PC-3 (cell line): ENCODE measurements at regions not wholly inside any gene's neighbourhood (a gene's known extent, or its start where the extent isn't known, plus 50 kb on each side); places are given as distances from the start of the nearest gene placed in this dataset.

Source experiments
- ATAC-seq: fragments of 200-7000 bp; cut with Tn5 transposase; 2 replicates; pipeline ENCODE4 v1.9.1; 2020; ENCODE audit warnings: mild to moderate bottlenecking, moderate library complexity
- BruUV-seq: library from RNA; stranded (reverse); fragments of 400-500 nt; replicated peaks from 2 replicates; lab custom pipeline; 2021; lab: Mats Ljungman, UMichigan
- CTCF ChIA-PET: fragments of 300-600 bp; sonication (Branson Sonifier 250); formaldehyde crosslinking; loops from one replicate; lab custom pipeline; 2022; ENCODE audit warnings: antibody characterized with exemption; lab: Charles Lee
- POLR2A ChIA-PET: fragments of 300-600 bp; sonication (Branson Sonifier 250); formaldehyde crosslinking; loops from one replicate; lab custom pipeline; 2022; ENCODE audit warnings: antibody characterized with exemption; ENCODE audit not compliant: unreplicated experiment; lab: Charles Lee
- DNase-seq: peaks from one replicate; pipeline ENCODE4 v3.0.0-alpha.2; 2015
- H2AFZ ChIP-seq: fragments of 300-600 bp; sonication (generic); 2 replicates; pipeline ENCODE4 v1.6.0; 2016; ENCODE audit warnings: antibody characterized with exemption, low read length
- H3F3A ChIP-seq: fragments of 300-600 bp; sonication (generic); one replicate; pipeline ENCODE4 v1.6.0; 2017; ENCODE audit warnings: antibody characterized with exemption, low read length, control low read depth, mild to moderate bottlenecking; ENCODE audit not compliant: unreplicated experiment
- H3K27ac ChIP-seq: fragments of 300-600 bp; sonication (generic); 2 replicates; pipeline ENCODE4 v1.5.1; 2016; ENCODE audit warnings: mild to moderate bottlenecking, low read length
- H3K27me3 ChIP-seq: fragments of 300-600 bp; sonication (generic); 2 replicates; pipeline ENCODE4 v1.6.1; 2016; ENCODE audit warnings: low read length, mixed read lengths
- H3K36me3 ChIP-seq: fragments of 300-600 bp; sonication (generic); 2 replicates; pipeline ENCODE4 v1.6.1; 2016; ENCODE audit warnings: low read depth, mixed run types, low read length, mixed read lengths
- H3K4me1 ChIP-seq: fragments of 300-600 bp; sonication (generic); 2 replicates; pipeline ENCODE4 v1.5.1; 2016; ENCODE audit warnings: low read length; ENCODE audit not compliant: insufficient read depth
- H3K4me2 ChIP-seq: fragments of 300-600 bp; sonication (generic); 2 replicates; pipeline ENCODE4 v1.6.0; 2016; ENCODE audit warnings: low read length
- H3K4me3 ChIP-seq: fragments of 300-600 bp; sonication (generic); 2 replicates; pipeline ENCODE4 v1.5.1; 2016; ENCODE audit warnings: mild to moderate bottlenecking, low read length, mixed read lengths
- H3K79me2 ChIP-seq: fragments of 300-600 bp; sonication (generic); 2 replicates; pipeline ENCODE4 v1.6.1; 2017; ENCODE audit warnings: low read length, mixed read lengths
- H3K9ac ChIP-seq: fragments of 300-600 bp; sonication (generic); 2 replicates; pipeline ENCODE4 v1.6.0; 2016; ENCODE audit warnings: mild to moderate bottlenecking, low read length
- H3K9me2 ChIP-seq: fragments of 300-600 bp; sonication (generic); replicated peaks from 2 replicates; pipeline ENCODE4 v1.6.1; 2016; ENCODE audit warnings: mixed run types, low read length, mixed read lengths
- H3K9me3 ChIP-seq: fragments of 300-600 bp; sonication (generic); 2 replicates; pipeline ENCODE4 v1.6.1; 2016; ENCODE audit warnings: low read length, mixed read lengths
- H4K20me1 ChIP-seq: fragments of 300-600 bp; sonication (generic); 2 replicates; pipeline ENCODE4 v1.6.1; 2016; ENCODE audit warnings: low read length, mixed read lengths
- CTCF ChIP-seq: fragments of 300-600 bp; sonication (generic); conservative IDR thresholded peaks from 2 replicates; pipeline ENCODE4 v1.5.1; 2017; ENCODE audit warnings: antibody characterized with exemption, low read depth, mild to moderate bottlenecking, low read length
- EZH2 ChIP-seq: fragments of 300-600 bp; sonication (generic); IDR thresholded peaks from one replicate; pipeline ENCODE4 v1.6.1; 2017; ENCODE audit warnings: antibody characterized with exemption, mild to moderate bottlenecking, low read length; ENCODE audit not compliant: unreplicated experiment
- EZH2phosphoT487 ChIP-seq: fragments of 300-600 bp; sonication (generic); IDR thresholded peaks from 2 replicates; pipeline ENCODE4 v1.6.1; 2018; ENCODE audit warnings: mild to moderate bottlenecking, antibody characterized with exemption, low read length, borderline replicate concordance
- intact Hi-C: fragments of 100-400 bp; cut with micrococcal nuclease; formaldehyde crosslinking; loops from 2 replicates; pipeline ENCODE4 v1.9.0; 2023

GRCh38 chr6:140285471-140285870, 911.0 kb upstream of the CITED2 start:
- H3K27me3 ChIP-seq = no peaks in the 10 kb centered on the region
- no peak for TF ChIP-seq EZH2
- no peak for TF ChIP-seq CTCF
- TF ChIP-seq EZH2phosphoT487 = no peak
- no peak for ATAC-seq
- intact Hi-C loops = no loop called here
- H2AFZ ChIP-seq = no peak overlapping the region
- no peaks in the 10 kb centered on the region for H3K79me2 ChIP-seq
- no peaks in the 10 kb centered on the region for H3F3A ChIP-seq
- H3K9me3 ChIP-seq = no peaks in the 10 kb centered on the region
- H4K20me1 ChIP-seq = no peaks in the 10 kb centered on the region
- no peak overlapping the region for H3K4me2 ChIP-seq
- H3K36me3 ChIP-seq = no peaks in the 10 kb centered on the region
- CTCF ChIA-PET = no interaction called here
- no peaks in the 10 kb centered on the region for H3K4me1 ChIP-seq
- no peak for DNase-seq
- H3K27ac ChIP-seq = no peak overlapping the region
- no TSS peak for BruUV-seq
- POLR2A ChIA-PET = no interaction called here
- H3K4me3 ChIP-seq = no peak overlapping the region
- no peaks in the 10 kb centered on the region for H3K9me2 ChIP-seq
- H3K9ac ChIP-seq = no peak overlapping the region

GRCh38 chr6:140284871-140285270, 910.4 kb upstream of the CITED2 start:
- POLR2A ChIA-PET = no interaction called here
- CTCF ChIA-PET = no interaction called here

GRCh38 chr6:140283197-140283596, 908.7 kb upstream of the CITED2 start:
- H3K27ac ChIP-seq = no peak overlapping the region
- no peaks in the 10 kb centered on the region for H3F3A ChIP-seq
- no peaks in the 10 kb centered on the region for H3K36me3 ChIP-seq
- no peak overlapping the region for H3K4me2 ChIP-seq
- H3K9ac ChIP-seq = no peak overlapping the region
- H3K9me2 ChIP-seq = no peaks in the 10 kb centered on the region
- H2AFZ ChIP-seq = no peak overlapping the region
- ChIA-PET CTCF (no interaction called here), POLR2A (no interaction called here)
- ATAC-seq (no peak), DNase-seq (no peak)
- H3K4me3 ChIP-seq = no peak overlapping the region
- no peaks in the 10 kb centered on the region for H3K79me2 ChIP-seq
- H4K20me1 ChIP-seq = no peaks in the 10 kb centered on the region
- no peaks in the 10 kb centered on the region for H3K27me3 ChIP-seq
- H3K4me1 ChIP-seq = no peaks in the 10 kb centered on the region
- no TSS peak for BruUV-seq
- H3K9me3 ChIP-seq = no peaks in the 10 kb centered on the region
- TF ChIP-seq EZH2 = no peak
- intact Hi-C loops = no loop called here

More at GRCh38 chr6:140284871-140285270, 910.4 kb upstream of the CITED2 start:
- H3K4me2 ChIP-seq = no peak overlapping the region
- no peaks in the 10 kb centered on the region for H3K9me2 ChIP-seq
- no peak overlapping the region for H2AFZ ChIP-seq
- H3K4me1 ChIP-seq = no peaks in the 10 kb centered on the region
- intact Hi-C loops = no loop called here
- DNase-seq (no peak), ATAC-seq (no peak)
- H3K27ac ChIP-seq = no peak overlapping the region
- no peak for TF ChIP-seq EZH2
- no peaks in the 10 kb centered on the region for H3K36me3 ChIP-seq
- no peaks in the 10 kb centered on the region for H3F3A ChIP-seq
- no peak overlapping the region for H3K9ac ChIP-seq
- no TSS peak for BruUV-seq
- H4K20me1 ChIP-seq = no peaks in the 10 kb centered on the region
- no peaks in the 10 kb centered on the region for H3K9me3 ChIP-seq
- H3K79me2 ChIP-seq = no peaks in the 10 kb centered on the region
- H3K27me3 ChIP-seq = no peaks in the 10 kb centered on the region
- H3K4me3 ChIP-seq = no peak overlapping the region

GRCh38 chr6:140281767-140282166, 907.3 kb upstream of the CITED2 start:
- CTCF ChIA-PET = no interaction called here
- no peak for ATAC-seq

More at GRCh38 chr6:140281767-140282166, 907.3 kb upstream of the CITED2 start:
- Histone ChIP-seq H3K4me1 (no peaks in the 10 kb centered on the region), H3K4me3 (no peak overlapping the region), H3K79me2 (no peaks in the 10 kb centered on the region), H3K9ac (no peak overlapping the region), H2AFZ (no peak overlapping the region), H3K4me2 (no peak overlapping the region), H3K27me3 (no peaks in the 10 kb centered on the region), H3K36me3 (no peaks in the 10 kb centered on the region), H3K27ac (no peak overlapping the region), H3F3A (no peaks in the 10 kb centered on the region), H4K20me1 (no peaks in the 10 kb centered on the region), H3K9me3 (no peaks in the 10 kb centered on the region), H3K9me2 (no peaks in the 10 kb centered on the region)
- POLR2A ChIA-PET = no interaction called here
- intact Hi-C loops = no loop called here
- no peak for TF ChIP-seq EZH2phosphoT487
- TF ChIP-seq CTCF = no peak
- no peak for TF ChIP-seq EZH2
- DNase-seq = no peak
- no TSS peak for BruUV-seq
